Keratinocyte (primary cell): ENCODE measurements at regions not wholly inside any gene's neighbourhood (a gene's known extent, or its start where the extent isn't known, plus 50 kb on each side); places are given as distances from the start of the nearest gene placed in this dataset.

Experiments used
- CTCF ChIP-seq, 3 experiments: IDR thresholded peaks in 1 of 3; conservative IDR thresholded peaks in 1 of 3; optimal IDR thresholded peaks in 1 of 3; 2 replicates in 2 of 3; 3 replicates in 1 of 3; pipeline versions ENCODE3 to v1.5.1; 2011; ENCODE audit warnings: low read length in 3 of 3, mild to moderate bottlenecking in 3 of 3, moderate library complexity in 2 of 3, control low read depth in 1 of 3, inconsistent platforms in 1 of 3; ENCODE audit not compliant: insufficient read depth in 2 of 3; ENCODE audit errors: extremely low read depth in 1 of 3
- EZH2 ChIP-seq: IDR thresholded peaks from one replicate; pipeline ENCODE4 v1.6.1; 2012; ENCODE audit warnings: inconsistent platforms, mild to moderate bottlenecking, low read length, moderate library complexity

GRCh38 chr3:64462203-64462602, 225.6 kb downstream of the ADAMTS9 start:
- TF ChIP-seq EZH2 (no peak), CTCF (optimal IDR thresholded peaks at IDR 0.05 in 1 of 3, IDR thresholded peaks at IDR 0.05 in 1 of 3, conservative IDR thresholded peaks at IDR 0.05 in 1 of 3; ENCODE audit: extremely low read depth in 1 of 3, insufficient read depth in 2 of 3, low read length in 3 of 3) (no peak)
